ENCODE measurements at regions not wholly inside any gene's neighbourhood (a gene's known extent, or its start where the extent isn't known, plus 50 kb on each side); places are given as distances from the start of the nearest gene placed in this dataset.

DNA sequence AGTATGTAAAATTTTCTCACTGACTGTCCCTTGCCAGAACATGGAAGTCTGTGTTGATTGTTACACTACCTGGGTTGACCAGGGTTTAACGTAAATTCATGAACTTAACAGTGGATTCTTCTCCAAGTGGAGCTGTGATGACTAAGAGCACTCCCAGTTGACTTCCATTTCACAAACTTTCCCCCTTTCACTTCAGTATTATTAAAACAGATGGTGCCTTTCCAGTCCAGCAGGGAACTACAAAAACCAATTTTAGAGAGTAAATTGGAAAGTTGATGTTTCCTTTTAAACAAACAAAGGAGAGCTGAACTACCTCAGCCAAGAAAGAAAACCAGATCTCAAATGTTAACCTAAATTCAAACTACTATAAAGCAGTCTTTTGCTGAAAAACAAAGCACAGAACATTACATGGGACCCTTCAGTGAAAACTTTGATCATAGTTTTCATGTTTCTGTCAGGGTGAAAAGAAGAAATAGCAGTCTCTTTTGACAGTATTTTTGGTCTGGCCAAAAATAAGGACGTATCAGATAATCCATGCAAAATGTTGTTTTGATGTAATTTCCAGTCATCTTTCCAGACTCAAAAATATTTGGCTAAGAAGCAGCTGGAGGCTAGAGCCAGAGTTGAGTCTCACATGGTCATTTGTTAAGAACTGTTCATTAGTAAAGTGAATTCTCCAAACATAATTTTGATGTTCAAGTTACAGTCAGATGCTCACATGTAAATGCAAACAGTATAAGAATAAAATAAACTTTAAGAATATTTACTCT, 479.9 kb upstream of the AKR1E2 start:
- DNase-seq (ENCODE audit: extremely low read depth in 1 of 4, low spot score in 3 of 4) (no peak), FAIRE-seq (no peak), ATAC-seq (no peak)
- Histone ChIP-seq H3K4me3 (no peak overlapping the region), H3K36me3 (ENCODE audit: control insufficient read depth, insufficient read depth, low read length) (no peaks in the 10 kb centered on the region), H3K79me2 (ENCODE audit: control insufficient read depth, insufficient read depth, low read length) (no peaks in the 10 kb centered on the region), H3K4me2 (ENCODE audit: insufficient read depth, low read length) (no peak overlapping the region), H3K4me1 (replicated peaks in 1 of 2; ENCODE audit: control insufficient read depth in 2 of 2, insufficient read depth in 2 of 2, low read length in 2 of 2) (no peaks in the 10 kb centered on the region), H3K27ac (ENCODE audit: extremely low read depth, low read depth, low read length) (no peak overlapping the region), H4K20me1 (replicated peaks; ENCODE audit: control insufficient read depth, insufficient read depth, low read length) (no peaks in the 10 kb centered on the region), H3K9ac (ENCODE audit: insufficient read depth in 1 of 2, low read depth in 2 of 2, low read length in 2 of 2) (no peak overlapping the region), H2AFZ (ENCODE audit: low read depth, low read length) (no peak overlapping the region), H3K27me3 (ENCODE audit: control insufficient read depth in 2 of 2, insufficient read depth in 2 of 2, low read length in 2 of 2) (no peaks in the 10 kb centered on the region), H3K9me1 (ENCODE audit: control insufficient read depth, insufficient read depth, low read length) (no peaks in the 10 kb centered on the region), H3K9me3 (replicated peaks; ENCODE audit: control insufficient read depth, insufficient read depth, low read depth, low read length) (no peaks in the 10 kb centered on the region)
- no TSS peak for BruUV-seq (replicated peaks)
- TF ChIP-seq, protein P1, sequence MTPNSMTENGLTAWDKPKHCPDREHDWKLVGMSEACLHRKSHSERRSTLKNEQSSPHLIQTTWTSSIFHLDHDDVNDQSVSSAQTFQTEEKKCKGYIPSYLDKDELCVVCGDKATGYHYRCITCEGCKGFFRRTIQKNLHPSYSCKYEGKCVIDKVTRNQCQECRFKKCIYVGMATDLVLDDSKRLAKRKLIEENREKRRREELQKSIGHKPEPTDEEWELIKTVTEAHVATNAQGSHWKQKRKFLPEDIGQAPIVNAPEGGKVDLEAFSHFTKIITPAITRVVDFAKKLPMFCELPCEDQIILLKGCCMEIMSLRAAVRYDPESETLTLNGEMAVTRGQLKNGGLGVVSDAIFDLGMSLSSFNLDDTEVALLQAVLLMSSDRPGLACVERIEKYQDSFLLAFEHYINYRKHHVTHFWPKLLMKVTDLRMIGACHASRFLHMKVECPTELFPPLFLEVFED (CRISPR knock-in tag; conservative IDR thresholded peaks at IDR 0.05) = no peak
- no peak for TF ChIP-seq ZNF212 (CRISPR knock-in tag; IDR thresholded peaks at IDR 0.05)
- no peak for TF ChIP-seq FOXK1 (CRISPR knock-in tag; IDR thresholded peaks at IDR 0.05; ENCODE audit: borderline replicate concordance)
- no peak for TF ChIP-seq SRSF9 (IDR thresholded peaks at IDR 0.05; ENCODE audit: borderline replicate concordance, low read depth, low read length)
- no peak for TF ChIP-seq NFYB (IDR thresholded peaks at IDR 0.05; ENCODE audit: extremely low read depth, insufficient read length)
- TF ChIP-seq, protein P2, sequence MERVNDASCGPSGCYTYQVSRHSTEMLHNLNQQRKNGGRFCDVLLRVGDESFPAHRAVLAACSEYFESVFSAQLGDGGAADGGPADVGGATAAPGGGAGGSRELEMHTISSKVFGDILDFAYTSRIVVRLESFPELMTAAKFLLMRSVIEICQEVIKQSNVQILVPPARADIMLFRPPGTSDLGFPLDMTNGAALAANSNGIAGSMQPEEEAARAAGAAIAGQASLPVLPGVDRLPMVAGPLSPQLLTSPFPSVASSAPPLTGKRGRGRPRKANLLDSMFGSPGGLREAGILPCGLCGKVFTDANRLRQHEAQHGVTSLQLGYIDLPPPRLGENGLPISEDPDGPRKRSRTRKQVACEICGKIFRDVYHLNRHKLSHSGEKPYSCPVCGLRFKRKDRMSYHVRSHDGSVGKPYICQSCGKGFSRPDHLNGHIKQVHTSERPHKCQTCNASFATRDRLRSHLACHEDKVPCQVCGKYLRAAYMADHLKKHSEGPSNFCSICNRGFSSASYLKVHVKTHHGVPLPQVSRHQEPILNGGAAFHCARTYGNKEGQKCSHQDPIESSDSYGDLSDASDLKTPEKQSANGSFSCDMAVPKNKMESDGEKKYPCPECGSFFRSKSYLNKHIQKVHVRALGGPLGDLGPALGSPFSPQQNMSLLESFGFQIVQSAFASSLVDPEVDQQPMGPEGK (CRISPR knock-in tag; IDR thresholded peaks at IDR 0.05; ENCODE audit: borderline replicate concordance) = no peak
- TF ChIP-seq FOXA1 (IDR thresholded peaks at IDR 0.05; ENCODE audit: borderline replicate concordance) = no peak
- no peak for TF ChIP-seq ETV1 (tag; conservative IDR thresholded peaks at IDR 0.05; ENCODE audit: low read depth)
- TF ChIP-seq CSDE1 (IDR thresholded peaks at IDR 0.05) = no peak
- TF ChIP-seq FOXJ3 (CRISPR knock-in tag; IDR thresholded peaks at IDR 0.05) = no peak
- intact Hi-C loops (cut with micrococcal nuclease) = no loop called here
- CTCF ChIA-PET (ENCODE audit: low intra/inter-chr PET ratio) = no interaction called here
- POLR2A ChIA-PET = interaction anchor here (0.8 kb wide), 1 partner anchor 9 kb away, joined by 3 read pairs; no protein-coding TSS in a partner anchor
- 0% methylated on average over 2 of the region's 2 CpGs for WGBS (ENCODE audit: insufficient coverage, low coverage, missing lambda C conversion rate)
- in situ Hi-C loops (cut with MboI) = no loop called here

All from K562 (cell line).